ENCODE measurements at regions not wholly inside any gene's neighbourhood (a gene's known extent, or its start where the extent isn't known, plus 50 kb on each side); places are given as distances from the start of the nearest gene placed in this dataset.

DNA sequence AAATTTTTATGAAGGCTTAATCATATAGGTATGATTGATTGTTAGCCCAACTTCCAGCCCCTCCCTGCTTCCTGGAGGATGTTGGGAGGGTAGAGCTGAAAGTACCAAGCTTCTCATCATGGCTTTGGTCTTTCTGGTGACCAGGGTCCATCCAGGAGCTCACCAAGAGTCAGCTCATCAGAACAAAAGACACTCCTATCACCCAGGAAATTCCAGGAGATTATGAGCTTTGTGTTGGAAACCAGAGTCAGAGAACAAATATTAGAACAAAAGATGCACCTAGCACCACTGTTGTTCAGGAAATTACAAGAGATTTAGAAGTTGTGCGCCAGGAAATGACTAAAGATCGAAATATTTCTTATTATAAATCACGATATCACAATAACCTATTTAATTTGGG is 119.9 kb upstream of the THUMPD2 start:
- H3K4me2 ChIP-seq (replicated peaks; ENCODE audit: low read depth, low read length, poor library complexity, severe bottlenecking), result no peak overlapping the region
- H3K36me3 ChIP-seq (replicated peaks in 1 of 2; ENCODE audit: control extremely low read depth in 1 of 2, control insufficient read depth in 1 of 2, extremely low read depth in 1 of 2, insufficient read depth in 2 of 2, low read length in 1 of 2), result no peaks in the 10 kb centered on the region
- Mint-ChIP-seq H3K27ac (no peak overlapping the region), H3K27me3 (no peaks in the 10 kb centered on the region), H3K4me1 (no peaks in the 10 kb centered on the region), H3K9me3 (ENCODE audit: insufficient read depth) (no peaks in the 10 kb centered on the region), H3K4me3 (no peak overlapping the region)
- H3K9ac ChIP-seq (ENCODE audit: low read length), result no peak overlapping the region
- H3K27ac ChIP-seq (ENCODE audit: low read length in 2 of 2), result no peak overlapping the region
- no peaks in the 10 kb centered on the region for H4K20me1 ChIP-seq (ENCODE audit: control insufficient read depth, insufficient read depth, low read length, poor library complexity, severe bottlenecking)
- CTCF ChIA-PET, result interaction anchor here (1.0 kb wide), 1 partner anchor 12 kb away, joined by 3 read pairs; no protein-coding TSS in a partner anchor
- no peak overlapping the region for H3K4me3 ChIP-seq (ENCODE audit: control extremely low read depth in 1 of 5, extremely low read depth in 1 of 5, insufficient read depth in 1 of 5, low read depth in 2 of 5, low read length in 4 of 5)
- DNase-seq (no peak), ATAC-seq (ENCODE audit: low read depth) (no peak)
- no peaks in the 10 kb centered on the region for H3K79me2 ChIP-seq (ENCODE audit: control insufficient read depth, insufficient read depth, low read length)
- TF ChIP-seq EZH2 (IDR thresholded peaks at IDR 0.05; ENCODE audit: borderline replicate concordance, insufficient read depth, low read depth, low read length, poor library complexity, severe bottlenecking), result no peak
- TF ChIP-seq, protein P1, sequence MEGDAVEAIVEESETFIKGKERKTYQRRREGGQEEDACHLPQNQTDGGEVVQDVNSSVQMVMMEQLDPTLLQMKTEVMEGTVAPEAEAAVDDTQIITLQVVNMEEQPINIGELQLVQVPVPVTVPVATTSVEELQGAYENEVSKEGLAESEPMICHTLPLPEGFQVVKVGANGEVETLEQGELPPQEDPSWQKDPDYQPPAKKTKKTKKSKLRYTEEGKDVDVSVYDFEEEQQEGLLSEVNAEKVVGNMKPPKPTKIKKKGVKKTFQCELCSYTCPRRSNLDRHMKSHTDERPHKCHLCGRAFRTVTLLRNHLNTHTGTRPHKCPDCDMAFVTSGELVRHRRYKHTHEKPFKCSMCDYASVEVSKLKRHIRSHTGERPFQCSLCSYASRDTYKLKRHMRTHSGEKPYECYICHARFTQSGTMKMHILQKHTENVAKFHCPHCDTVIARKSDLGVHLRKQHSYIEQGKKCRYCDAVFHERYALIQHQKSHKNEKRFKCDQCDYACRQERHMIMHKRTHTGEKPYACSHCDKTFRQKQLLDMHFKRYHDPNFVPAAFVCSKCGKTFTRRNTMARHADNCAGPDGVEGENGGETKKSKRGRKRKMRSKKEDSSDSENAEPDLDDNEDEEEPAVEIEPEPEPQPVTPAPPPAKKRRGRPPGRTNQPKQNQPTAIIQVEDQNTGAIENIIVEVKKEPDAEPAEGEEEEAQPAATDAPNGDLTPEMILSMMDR (IDR thresholded peaks at IDR 0.05), result no peak
- no peaks in the 10 kb centered on the region for H3K27me3 ChIP-seq (replicated peaks in 1 of 4; ENCODE audit: control extremely low read depth in 1 of 4, control insufficient read depth in 3 of 4, insufficient read depth in 4 of 4, low read length in 3 of 4)
- no CpG with 5 or more reads among the region's 3 CpGs for WGBS (ENCODE audit: insufficient coverage)
- POLR2A ChIA-PET, result no interaction called here
- intact Hi-C loops (cut with micrococcal nuclease), result no loop called here
- no peak overlapping the region for H2AFZ ChIP-seq (ENCODE audit: insufficient read depth, low read depth, low read length, poor library complexity, severe bottlenecking)
- no peaks in the 10 kb centered on the region for H3K9me3 ChIP-seq (ENCODE audit: control extremely low read depth in 1 of 3, control insufficient read depth in 2 of 3, insufficient read depth in 1 of 3, low read length in 2 of 3)
- no peaks in the 10 kb centered on the region for H3K4me1 ChIP-seq (ENCODE audit: control insufficient read depth in 2 of 2, insufficient read depth in 2 of 2, low read length in 2 of 2)

DNA sequence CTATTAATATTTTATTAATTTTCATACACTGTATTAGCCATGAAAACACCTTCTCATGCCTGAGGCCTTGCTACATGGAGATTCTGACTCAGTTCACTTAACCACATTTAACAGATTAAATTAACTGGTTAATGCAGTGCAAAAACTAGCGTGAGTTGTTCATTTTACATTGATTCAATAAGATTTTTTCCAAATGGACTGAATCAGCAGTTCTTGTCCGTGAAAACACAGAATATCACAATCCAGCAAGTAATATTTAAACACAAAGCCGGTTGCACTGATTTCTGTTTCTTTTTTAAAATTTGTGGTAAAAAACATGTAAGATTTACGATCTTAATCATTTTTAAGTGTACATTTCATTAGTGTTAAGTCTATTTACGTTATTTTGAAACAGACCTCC is 118.2 kb upstream of the THUMPD2 start:
- Mint-ChIP-seq H3K27me3 (no peaks in the 10 kb centered on the region), H3K27ac (no peak overlapping the region), H3K9me3 (ENCODE audit: insufficient read depth) (no peaks in the 10 kb centered on the region), H3K4me1 (no peaks in the 10 kb centered on the region), H3K4me3 (no peak overlapping the region)
- no CpG with 5 or more reads among the region's 5 CpGs for WGBS (ENCODE audit: insufficient coverage)
- Histone ChIP-seq H3K27ac (ENCODE audit: low read length in 2 of 2) (no peak overlapping the region), H3K36me3 (replicated peaks in 1 of 2; ENCODE audit: control extremely low read depth in 1 of 2, control insufficient read depth in 1 of 2, extremely low read depth in 1 of 2, insufficient read depth in 2 of 2, low read length in 1 of 2) (no peaks in the 10 kb centered on the region), H2AFZ (ENCODE audit: insufficient read depth, low read depth, low read length, poor library complexity, severe bottlenecking) (no peak overlapping the region), H4K20me1 (ENCODE audit: control insufficient read depth, insufficient read depth, low read length, poor library complexity, severe bottlenecking) (no peaks in the 10 kb centered on the region), H3K27me3 (replicated peaks in 1 of 4; ENCODE audit: control extremely low read depth in 1 of 4, control insufficient read depth in 3 of 4, insufficient read depth in 4 of 4, low read length in 3 of 4) (no peaks in the 10 kb centered on the region), H3K4me2 (replicated peaks; ENCODE audit: low read depth, low read length, poor library complexity, severe bottlenecking) (no peak overlapping the region), H3K9me3 (ENCODE audit: control extremely low read depth in 1 of 3, control insufficient read depth in 2 of 3, insufficient read depth in 1 of 3, low read length in 2 of 3) (no peaks in the 10 kb centered on the region), H3K79me2 (ENCODE audit: control insufficient read depth, insufficient read depth, low read length) (no peaks in the 10 kb centered on the region), H3K4me1 (ENCODE audit: control insufficient read depth in 2 of 2, insufficient read depth in 2 of 2, low read length in 2 of 2) (no peaks in the 10 kb centered on the region), H3K4me3 (ENCODE audit: control extremely low read depth in 1 of 5, extremely low read depth in 1 of 5, insufficient read depth in 1 of 5, low read depth in 2 of 5, low read length in 4 of 5) (no peak overlapping the region), H3K9ac (ENCODE audit: low read length) (no peak overlapping the region)
- DNase-seq (no peak), ATAC-seq (ENCODE audit: low read depth) (no peak)
- TF ChIP-seq, protein P1 (IDR thresholded peaks at IDR 0.05), result no peak
- no peak for TF ChIP-seq EZH2 (IDR thresholded peaks at IDR 0.05; ENCODE audit: borderline replicate concordance, insufficient read depth, low read depth, low read length, poor library complexity, severe bottlenecking)
- intact Hi-C loops (cut with micrococcal nuclease), result no loop called here
- CTCF ChIA-PET, result no interaction called here
- POLR2A ChIA-PET, result no interaction called here

All from B cell (primary cell).